ENCODE measurements at regions not wholly inside any gene's neighbourhood (a gene's known extent, or its start where the extent isn't known, plus 50 kb on each side); places are given as distances from the start of the nearest gene placed in this dataset.
"Not testable (repeated sequence)": the region's sequence is repeated elsewhere in the genome, so short reads cannot be mapped to it uniquely, and the experiment has no call there.

DNA sequence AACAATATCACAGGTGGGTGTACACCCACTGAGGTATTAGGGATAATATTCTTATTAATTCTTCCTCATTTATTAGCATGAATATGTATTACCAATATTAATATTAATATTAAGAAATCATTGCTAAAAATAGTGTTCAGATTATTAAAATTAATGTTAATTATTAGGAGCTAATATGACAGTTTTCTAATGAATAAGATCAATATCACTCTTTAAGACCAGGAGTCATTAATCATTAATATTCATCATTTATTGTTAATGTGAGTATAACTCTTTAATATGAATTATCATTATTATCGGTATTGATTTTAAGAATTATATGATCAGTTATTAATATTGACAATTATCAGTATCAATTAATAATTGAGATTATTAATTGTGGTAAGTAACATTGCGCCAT, 62.5 kb downstream of the DEFB131A start:
- TF ChIP-seq, protein P1, sequence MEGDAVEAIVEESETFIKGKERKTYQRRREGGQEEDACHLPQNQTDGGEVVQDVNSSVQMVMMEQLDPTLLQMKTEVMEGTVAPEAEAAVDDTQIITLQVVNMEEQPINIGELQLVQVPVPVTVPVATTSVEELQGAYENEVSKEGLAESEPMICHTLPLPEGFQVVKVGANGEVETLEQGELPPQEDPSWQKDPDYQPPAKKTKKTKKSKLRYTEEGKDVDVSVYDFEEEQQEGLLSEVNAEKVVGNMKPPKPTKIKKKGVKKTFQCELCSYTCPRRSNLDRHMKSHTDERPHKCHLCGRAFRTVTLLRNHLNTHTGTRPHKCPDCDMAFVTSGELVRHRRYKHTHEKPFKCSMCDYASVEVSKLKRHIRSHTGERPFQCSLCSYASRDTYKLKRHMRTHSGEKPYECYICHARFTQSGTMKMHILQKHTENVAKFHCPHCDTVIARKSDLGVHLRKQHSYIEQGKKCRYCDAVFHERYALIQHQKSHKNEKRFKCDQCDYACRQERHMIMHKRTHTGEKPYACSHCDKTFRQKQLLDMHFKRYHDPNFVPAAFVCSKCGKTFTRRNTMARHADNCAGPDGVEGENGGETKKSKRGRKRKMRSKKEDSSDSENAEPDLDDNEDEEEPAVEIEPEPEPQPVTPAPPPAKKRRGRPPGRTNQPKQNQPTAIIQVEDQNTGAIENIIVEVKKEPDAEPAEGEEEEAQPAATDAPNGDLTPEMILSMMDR (IDR thresholded peaks at IDR 0.05; ENCODE audit: poor library complexity, severe bottlenecking) = not testable (repeated sequence)
- not testable (repeated sequence) for TF ChIP-seq TAF1 (IDR thresholded peaks at IDR 0.05; ENCODE audit: low read depth); POLR2AphosphoS5 (IDR thresholded peaks at IDR 0.05); EZH2 (IDR thresholded peaks at IDR 0.05; ENCODE audit: borderline replicate concordance, insufficient read depth, low read length, poor library complexity, severe bottlenecking); SMC3 (conservative IDR thresholded peaks at IDR 0.05; ENCODE audit: poor library complexity); EP300 (conservative IDR thresholded peaks at IDR 0.05; ENCODE audit: poor library complexity, severe bottlenecking); RAD21 (conservative IDR thresholded peaks at IDR 0.05); REST (IDR thresholded peaks at IDR 0.05; ENCODE audit: borderline replicate concordance); MXI1 (conservative IDR thresholded peaks at IDR 0.05; ENCODE audit: poor library complexity, severe bottlenecking)
